IgD-negative memory B cell (primary cell): ENCODE measurements at regions not wholly inside any gene's neighbourhood (a gene's known extent, or its start where the extent isn't known, plus 50 kb on each side); places are given as distances from the start of the nearest gene placed in this dataset.
"Not testable (repeated sequence)": the region's sequence is repeated elsewhere in the genome, so short reads cannot be mapped to it uniquely, and the experiment has no call there.

Experiments
- H3K27ac Mint-ChIP-seq, 3 donors: one replicate each; pipeline ENCODE4 v1.8.0; 2020 to 2022; ENCODE audit warnings: mild to moderate bottlenecking in 3 of 3, mixed read lengths in 3 of 3, moderate library complexity in 1 of 3
- H3K27me3 Mint-ChIP-seq: one replicate; pipeline ENCODE4 v1.8.0; 2021; ENCODE audit warnings: mixed read lengths
- H3K36me3 Mint-ChIP-seq: one replicate; pipeline ENCODE4 v1.8.0; 2020; ENCODE audit warnings: mild to moderate bottlenecking, mixed read lengths
- H3K4me1 Mint-ChIP-seq, 3 donors: one replicate each; pipeline ENCODE4 v1.8.0; 2020 to 2022; ENCODE audit warnings: mixed read lengths in 3 of 3, mild to moderate bottlenecking in 1 of 3
- H3K4me3 Mint-ChIP-seq, 4 donors: one replicate each; pipeline ENCODE4 v1.8.0; 2020 to 2022; ENCODE audit warnings: mild to moderate bottlenecking in 4 of 4, mixed read lengths in 4 of 4, moderate library complexity in 3 of 4
- H3K9me3 Mint-ChIP-seq, 3 donors: one replicate each; pipeline ENCODE4 v1.8.0; 2020 to 2021; ENCODE audit warnings: mixed read lengths in 3 of 3, mild to moderate bottlenecking in 1 of 3

GRCh38 chr14:106228541-106229158 lies 702.3 kb downstream of the TMEM121 start:
- H3K27me3 Mint-ChIP-seq = peaks cover 7% of the 10 kb centered on the region
- peak overlapping the region in 1 of 4 donors; percentile 26 for H3K4me3 Mint-ChIP-seq
- no peaks in the 10 kb centered on the region for H3K9me3 Mint-ChIP-seq
- no peaks in the 10 kb centered on the region for H3K4me1 Mint-ChIP-seq
- no peaks in the 10 kb centered on the region for H3K36me3 Mint-ChIP-seq
- no peak overlapping the region for H3K27ac Mint-ChIP-seq

- peaks cover 2 to 4% (median 3%) of the 10 kb centered on the region in 3 donors for H3K4me1 Mint-ChIP-seq
- peaks cover 2% of the 10 kb centered on the region for H3K27me3 Mint-ChIP-seq
- no peaks in the 10 kb centered on the region for H3K9me3 Mint-ChIP-seq
- peak overlapping the region in 2 of 4 donors; percentile 25 to 43 for H3K4me3 Mint-ChIP-seq
- no peaks in the 10 kb centered on the region for H3K36me3 Mint-ChIP-seq
- no peak overlapping the region for H3K27ac Mint-ChIP-seq
These were observed 703.7 kb downstream of the TMEM121 start for GRCh38 chr14:106230071-106230470.

- H3K4me3 Mint-ChIP-seq, H3K4me1 Mint-ChIP-seq: not testable (repeated sequence)
These were observed 706.8 kb downstream of the TMEM121 start for GRCh38 chr14:106233191-106233590.

DNA sequence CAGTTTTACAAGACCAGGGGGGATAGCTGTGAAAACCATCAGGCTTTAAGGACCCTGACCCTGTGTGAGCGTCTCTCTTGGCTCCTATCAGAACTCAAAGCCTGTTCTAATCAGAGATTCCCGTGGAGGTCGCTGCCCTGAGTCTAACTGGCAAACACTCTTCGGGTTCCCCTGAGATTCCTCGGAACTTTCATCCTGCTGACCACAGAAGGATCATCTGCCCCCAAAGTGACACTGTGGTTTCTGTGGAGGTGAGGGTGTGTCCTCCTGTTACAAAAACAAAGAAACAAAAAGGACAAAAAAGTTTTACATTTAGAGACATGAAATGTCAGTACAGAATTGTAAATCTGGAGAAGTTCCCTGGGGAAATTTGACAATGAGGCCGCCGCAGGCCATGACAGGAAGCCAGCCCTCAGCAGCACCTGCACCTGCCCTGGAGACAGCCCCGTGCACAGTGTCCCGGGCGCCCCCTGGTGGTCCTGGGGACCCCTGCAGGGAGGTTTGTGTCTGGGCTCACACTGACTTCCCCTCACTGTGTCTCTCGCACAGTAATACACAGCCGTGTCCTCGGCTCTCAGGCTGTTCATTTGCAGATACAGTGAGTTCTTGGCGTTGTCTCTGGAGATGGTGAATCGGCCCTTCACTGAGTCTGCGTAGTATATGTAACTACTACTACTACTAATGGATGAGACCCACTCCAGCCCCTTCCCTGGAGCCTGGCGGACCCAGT lies 708.3 kb downstream of the TMEM121 start:
- H3K27ac Mint-ChIP-seq, H3K36me3 Mint-ChIP-seq, H3K9me3 Mint-ChIP-seq: not testable (repeated sequence)

More at GRCh38 chr14:106233191-106233590, 706.8 kb downstream of the TMEM121 start:
- not testable (repeated sequence) for H3K9me3 Mint-ChIP-seq, H3K27ac Mint-ChIP-seq, H3K36me3 Mint-ChIP-seq, H3K27me3 Mint-ChIP-seq

GRCh38 chr14:106235356-106236159 lies 709.2 kb downstream of the TMEM121 start:
- no peak overlapping the region for H3K27ac Mint-ChIP-seq
- H3K4me3 Mint-ChIP-seq = peak overlapping the region; percentile 66 to 92 (median 84)
- peaks cover 2 to 4% (median 3%) of the 10 kb centered on the region in 3 donors for H3K4me1 Mint-ChIP-seq

More for the DNA sequence above, 708.3 kb downstream of the TMEM121 start:
- peak overlapping the region in 3 of 4 donors; percentile 33 to 92 (median 66) for H3K4me3 Mint-ChIP-seq
- not testable (repeated sequence) for H3K27me3 Mint-ChIP-seq, H3K4me1 Mint-ChIP-seq

DNA sequence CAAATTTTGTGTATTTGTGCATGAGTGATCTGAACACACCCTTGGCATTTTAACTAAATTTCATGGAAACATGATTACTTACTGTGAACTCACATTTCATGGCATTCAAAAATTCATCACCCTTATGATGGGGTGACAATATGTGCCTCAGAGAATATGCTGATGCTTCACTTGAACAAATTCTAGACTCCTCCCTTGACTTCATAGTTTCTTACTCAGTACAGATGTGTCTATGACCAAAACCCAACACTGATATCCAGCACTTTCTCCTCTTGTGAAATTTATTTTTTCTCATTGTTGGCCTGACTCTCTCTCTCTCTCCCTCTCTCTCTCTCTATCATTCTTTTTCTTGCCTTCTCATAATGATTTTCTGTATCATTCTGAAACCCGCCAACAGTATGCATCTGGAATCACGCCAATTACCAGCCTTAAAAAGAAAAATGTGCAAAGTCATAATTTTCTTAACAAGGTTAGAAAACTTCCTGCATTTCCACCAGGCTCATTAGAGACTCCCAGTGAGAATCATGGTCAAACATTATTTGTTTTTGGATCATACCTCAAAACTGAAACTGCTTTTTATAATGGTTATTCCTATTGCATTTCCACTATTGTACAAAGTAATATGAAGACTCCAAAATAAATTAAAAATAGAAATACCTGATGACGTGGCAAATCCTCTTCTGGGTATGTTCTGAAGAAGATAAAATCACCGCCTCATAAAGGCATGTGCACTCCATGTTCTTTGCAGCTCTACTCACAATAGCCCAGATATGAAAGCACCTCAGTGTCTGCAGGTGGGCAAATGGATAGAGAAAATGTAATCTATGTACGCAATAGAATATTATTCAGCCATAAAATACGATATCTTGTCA lies 722.2 kb downstream of the TMEM121 start:
- peaks cover 0 to 6% (median 0%) of the 10 kb centered on the region in 3 donors for H3K9me3 Mint-ChIP-seq
- no peaks in the 10 kb centered on the region for H3K36me3 Mint-ChIP-seq
- no peak overlapping the region for H3K27ac Mint-ChIP-seq
- peaks cover 0 to 2% (median 1%) of the 10 kb centered on the region in 3 donors for H3K4me1 Mint-ChIP-seq
- no peak overlapping the region for H3K4me3 Mint-ChIP-seq
- H3K27me3 Mint-ChIP-seq = peaks cover 11% of the 10 kb centered on the region

More at GRCh38 chr14:106235356-106236159, 709.2 kb downstream of the TMEM121 start:
- Mint-ChIP-seq H3K36me3 (no peaks in the 10 kb centered on the region), H3K27me3 (peaks cover 7% of the 10 kb centered on the region), H3K9me3 (no peaks in the 10 kb centered on the region)

DNA sequence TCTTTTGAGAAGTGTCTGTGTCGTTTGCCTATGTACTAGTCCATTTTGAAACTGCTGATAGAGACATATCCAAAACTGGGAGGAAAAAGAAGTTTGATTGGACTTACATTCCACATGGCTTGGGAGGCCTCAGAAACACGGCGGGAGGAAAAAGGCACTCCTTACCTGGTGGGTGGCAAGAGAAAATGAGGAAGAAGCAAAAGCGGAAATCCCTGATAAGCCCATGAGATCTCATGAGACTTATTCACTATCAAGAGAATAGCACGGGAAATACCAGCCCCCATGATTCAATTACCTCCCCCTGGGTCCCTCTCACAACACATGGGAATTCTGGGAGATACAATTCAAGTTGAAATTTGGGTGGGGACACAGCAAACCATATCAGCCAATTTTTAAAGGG lies 727.6 kb downstream of the TMEM121 start:
- H3K36me3 Mint-ChIP-seq, H3K9me3 Mint-ChIP-seq, H3K27me3 Mint-ChIP-seq, H3K4me1 Mint-ChIP-seq, H3K4me3 Mint-ChIP-seq, H3K27ac Mint-ChIP-seq: not testable (repeated sequence)

DNA sequence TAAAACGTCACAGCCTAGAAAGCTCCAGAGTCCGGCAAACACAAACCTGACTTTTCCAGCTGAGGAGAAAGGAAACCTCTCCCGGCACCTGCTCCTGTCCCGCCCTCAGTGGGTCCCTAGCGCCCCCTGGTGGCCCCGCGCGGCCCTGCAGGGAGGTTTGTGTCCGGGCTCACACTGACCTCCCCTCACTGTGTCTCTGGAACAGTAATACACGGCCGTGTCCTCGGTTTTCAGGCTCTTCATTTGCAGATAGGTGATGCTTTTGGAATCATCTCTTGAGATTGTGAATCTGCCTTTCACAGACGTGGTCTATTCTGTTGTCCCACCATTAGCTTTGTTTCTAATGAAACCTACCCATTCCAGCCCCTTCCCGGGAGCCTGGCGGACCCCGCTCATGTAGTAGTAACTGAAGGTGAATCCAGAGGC lies 731.2 kb downstream of the TMEM121 start:
- H3K27me3 Mint-ChIP-seq, H3K27ac Mint-ChIP-seq, H3K4me1 Mint-ChIP-seq, H3K4me3 Mint-ChIP-seq, H3K9me3 Mint-ChIP-seq, H3K36me3 Mint-ChIP-seq: not testable (repeated sequence)

GRCh38 chr14:106268013-106268727 lies 741.8 kb downstream of the TMEM121 start:
- Mint-ChIP-seq H3K4me3 (peak overlapping the region in 2 of 4 donors; percentile 77 to 82), H3K4me1 (peaks cover 0 to 5% (median 0%) of the 10 kb centered on the region in 3 donors), H3K36me3 (peaks cover 2% of the 10 kb centered on the region), H3K27me3 (peaks cover 5% of the 10 kb centered on the region), H3K27ac (peak overlapping the region in 1 of 3 donors; percentile 50), H3K9me3 (no peaks in the 10 kb centered on the region)

DNA sequence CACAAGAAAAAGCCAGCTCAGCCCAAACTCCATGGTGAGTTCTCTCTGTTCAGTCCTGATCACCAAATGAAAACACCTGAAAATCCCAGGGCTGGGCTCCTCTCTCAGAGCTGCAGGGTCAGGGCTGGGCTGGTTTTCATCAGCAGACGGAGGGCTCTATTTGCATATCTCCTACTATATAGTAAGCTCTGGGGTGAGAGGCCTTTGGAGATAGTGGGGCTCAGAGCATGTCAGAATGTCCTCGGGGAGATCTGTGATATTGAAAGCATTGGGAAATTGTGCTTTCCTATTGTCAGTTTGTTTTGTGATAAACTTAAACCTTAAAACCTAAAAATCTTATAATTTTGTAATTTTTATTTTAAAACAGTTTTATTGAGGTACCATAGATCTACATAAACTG lies 742.6 kb downstream of the TMEM121 start:
- Mint-ChIP-seq H3K4me3 (peak overlapping the region; percentile 82 to 97 (median 92)), H3K36me3 (peaks cover 2% of the 10 kb centered on the region), H3K4me1 (peaks cover 0 to 5% (median 0%) of the 10 kb centered on the region in 3 donors), H3K9me3 (no peaks in the 10 kb centered on the region), H3K27me3 (peaks cover 5% of the 10 kb centered on the region), H3K27ac (peak overlapping the region in 2 of 3 donors; percentile 50 to 98)

- Mint-ChIP-seq H3K36me3 (peaks cover 2% of the 10 kb centered on the region), H3K27ac (no peak overlapping the region), H3K4me3 (peak overlapping the region in 2 of 4 donors; percentile 47 to 97), H3K9me3 (no peaks in the 10 kb centered on the region), H3K4me1 (peaks cover 0 to 5% (median 0%) of the 10 kb centered on the region in 3 donors), H3K27me3 (peaks cover 5% of the 10 kb centered on the region)
These were observed 743.2 kb downstream of the TMEM121 start for GRCh38 chr14:106269451-106270204.

- not testable (repeated sequence) for H3K4me3 Mint-ChIP-seq, H3K9me3 Mint-ChIP-seq, H3K4me1 Mint-ChIP-seq, H3K36me3 Mint-ChIP-seq, H3K27me3 Mint-ChIP-seq, H3K27ac Mint-ChIP-seq
These were observed 744.2 kb downstream of the TMEM121 start for GRCh38 chr14:106270476-106271121.
